H1 (cell line): ENCODE measurements at regions not wholly inside any gene's neighbourhood (a gene's known extent, or its start where the extent isn't known, plus 50 kb on each side); places are given as distances from the start of the nearest gene placed in this dataset.

Experiments used
- NRF1 ChIP-seq: IDR thresholded peaks from 2 replicates; pipeline ENCODE4 v1.6.1; 2011; ENCODE audit warnings: mild to moderate bottlenecking, low read depth, low read length, improper control_type of control experiment
- TAF7 ChIP-seq: optimal IDR thresholded peaks from 2 replicates; pipeline ENCODE3; 2011; ENCODE audit warnings: low read depth, mild to moderate bottlenecking, inconsistent platforms, low read length, moderate library complexity, borderline replicate concordance

- TF ChIP-seq TAF7: no peak
- TF ChIP-seq NRF1: no peak
Observed at GRCh38 chr5:138666226-138666742, 86.9 kb upstream of the CTNNA1 start (continued).
